Epithelial cell of esophagus (primary cell): ENCODE measurements at regions not wholly inside any gene's neighbourhood (a gene's known extent, or its start where the extent isn't known, plus 50 kb on each side); places are given as distances from the start of the nearest gene placed in this dataset.
A peak's percentile ranks its signal among the peaks of the same experiment; 100 is the strongest.

ENCODE experiments used
- DNase-seq: peaks from one replicate; pipeline ENCODE4 v3.0.0; 2010; ENCODE audit warnings: low read depth
- H3K4me3 ChIP-seq: 2 replicates; pipeline ENCODE4 v1.5.1; 2011; ENCODE audit warnings: mild to moderate bottlenecking, low read length, control low read depth
- TF ChIP-seq, protein P1 (sequence below): IDR thresholded peaks from 2 replicates; pipeline ENCODE4 v1.5.1; 2011; ENCODE audit warnings: low read depth, mild to moderate bottlenecking, low read length, control low read depth, inconsistent platforms; ENCODE audit not compliant: insufficient read depth; ENCODE audit errors: missing control alignments

DNA sequence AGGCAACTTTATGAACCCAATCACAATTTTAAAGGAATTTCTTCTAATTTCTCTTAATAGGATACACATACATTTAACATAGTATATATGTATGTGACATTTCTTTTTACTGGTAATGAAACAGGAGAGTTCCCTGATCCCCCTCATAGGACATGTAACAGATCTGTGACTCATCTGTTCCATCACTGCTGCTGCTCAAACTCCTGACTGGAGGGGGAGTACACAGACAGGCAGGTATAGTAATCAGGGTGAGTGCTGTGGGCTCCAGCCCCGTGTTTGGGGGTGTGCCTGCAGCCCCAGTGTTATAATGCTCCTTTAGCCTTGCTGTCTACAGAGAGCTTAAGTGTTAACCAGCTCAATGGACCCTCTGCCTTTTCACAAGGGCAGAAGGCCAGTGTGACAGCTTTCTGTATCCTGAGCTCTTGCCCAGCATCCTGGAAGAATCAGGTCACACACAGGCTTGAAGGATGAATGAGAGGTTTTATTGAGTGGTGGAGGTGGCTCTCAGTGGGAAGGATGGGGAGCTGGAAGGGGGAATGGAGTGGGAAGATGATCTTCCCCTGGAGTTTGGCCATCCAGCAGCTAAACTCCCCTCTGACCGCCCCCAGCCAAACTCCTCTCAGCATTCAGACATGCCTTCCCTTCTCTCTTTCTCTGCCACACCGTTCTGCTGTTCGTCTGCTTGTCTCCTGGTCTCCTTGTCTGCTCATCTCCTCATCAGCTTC is 161.3 kb downstream of the ZNF608 start:
- no peak overlapping the region for H3K4me3 ChIP-seq
- peak; percentile 32 for DNase-seq
- TF ChIP-seq, protein P1, sequence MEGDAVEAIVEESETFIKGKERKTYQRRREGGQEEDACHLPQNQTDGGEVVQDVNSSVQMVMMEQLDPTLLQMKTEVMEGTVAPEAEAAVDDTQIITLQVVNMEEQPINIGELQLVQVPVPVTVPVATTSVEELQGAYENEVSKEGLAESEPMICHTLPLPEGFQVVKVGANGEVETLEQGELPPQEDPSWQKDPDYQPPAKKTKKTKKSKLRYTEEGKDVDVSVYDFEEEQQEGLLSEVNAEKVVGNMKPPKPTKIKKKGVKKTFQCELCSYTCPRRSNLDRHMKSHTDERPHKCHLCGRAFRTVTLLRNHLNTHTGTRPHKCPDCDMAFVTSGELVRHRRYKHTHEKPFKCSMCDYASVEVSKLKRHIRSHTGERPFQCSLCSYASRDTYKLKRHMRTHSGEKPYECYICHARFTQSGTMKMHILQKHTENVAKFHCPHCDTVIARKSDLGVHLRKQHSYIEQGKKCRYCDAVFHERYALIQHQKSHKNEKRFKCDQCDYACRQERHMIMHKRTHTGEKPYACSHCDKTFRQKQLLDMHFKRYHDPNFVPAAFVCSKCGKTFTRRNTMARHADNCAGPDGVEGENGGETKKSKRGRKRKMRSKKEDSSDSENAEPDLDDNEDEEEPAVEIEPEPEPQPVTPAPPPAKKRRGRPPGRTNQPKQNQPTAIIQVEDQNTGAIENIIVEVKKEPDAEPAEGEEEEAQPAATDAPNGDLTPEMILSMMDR: no peak

DNA sequence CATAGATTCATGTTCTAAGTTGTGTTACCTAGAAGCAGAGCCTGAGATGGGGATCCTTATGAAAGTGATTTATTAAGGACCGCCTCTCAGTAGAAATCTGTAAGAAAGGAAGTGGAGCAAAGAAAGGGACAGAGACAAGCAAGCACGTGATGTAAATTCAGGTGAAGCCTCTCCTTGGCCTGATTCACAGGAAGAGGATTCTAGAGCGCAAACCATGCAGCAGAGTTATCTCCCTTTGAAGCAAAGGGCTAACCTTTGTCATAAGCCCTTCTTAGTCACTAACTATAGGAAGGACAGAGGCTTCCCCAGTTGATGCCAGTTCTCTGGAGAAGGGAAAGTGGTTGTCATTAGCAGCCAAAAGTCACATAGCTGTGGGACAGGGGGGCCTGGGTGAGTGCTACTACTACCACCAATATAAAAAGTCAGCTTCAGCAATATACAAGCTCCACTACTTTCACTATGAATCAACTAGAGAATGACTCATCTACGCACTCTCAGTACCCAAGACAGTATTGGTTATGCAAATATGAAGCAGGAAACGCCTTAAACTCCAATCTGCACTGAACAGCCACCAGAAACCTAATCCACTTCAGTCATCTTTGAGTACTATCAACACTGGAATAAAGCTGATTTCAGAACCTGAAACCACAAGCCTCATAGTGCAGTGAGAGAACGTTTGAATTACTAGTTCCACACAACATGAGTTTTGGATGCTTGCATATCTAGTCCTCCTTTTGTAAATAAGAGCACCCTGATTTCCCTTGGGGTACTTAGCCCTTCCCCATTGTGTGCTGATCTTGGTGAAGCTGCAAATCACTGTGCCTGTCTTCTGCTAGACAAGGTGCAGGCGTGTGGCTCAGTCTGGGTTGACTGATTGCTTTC is 162.7 kb downstream of the ZNF608 start:
- TF ChIP-seq, protein P1: no peak
- H3K4me3 ChIP-seq: no peak overlapping the region
- peak; percentile 92 for DNase-seq

DNA sequence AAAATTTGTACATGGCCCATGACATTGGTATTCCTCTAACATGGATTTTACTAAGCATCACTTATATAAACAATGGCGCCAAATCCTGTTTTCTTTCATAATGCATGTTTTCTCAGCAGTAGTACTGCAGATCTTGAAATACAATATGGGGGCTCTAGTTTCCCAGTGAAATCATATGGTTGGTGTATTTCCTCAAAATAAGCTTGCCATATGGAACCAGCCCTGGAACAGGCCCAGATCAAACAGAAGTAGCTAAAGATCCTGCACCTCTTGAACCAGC is 163.9 kb downstream of the ZNF608 start:
- DNase-seq: no peak
- TF ChIP-seq, protein P1: no peak
- H3K4me3 ChIP-seq: no peak overlapping the region

DNA sequence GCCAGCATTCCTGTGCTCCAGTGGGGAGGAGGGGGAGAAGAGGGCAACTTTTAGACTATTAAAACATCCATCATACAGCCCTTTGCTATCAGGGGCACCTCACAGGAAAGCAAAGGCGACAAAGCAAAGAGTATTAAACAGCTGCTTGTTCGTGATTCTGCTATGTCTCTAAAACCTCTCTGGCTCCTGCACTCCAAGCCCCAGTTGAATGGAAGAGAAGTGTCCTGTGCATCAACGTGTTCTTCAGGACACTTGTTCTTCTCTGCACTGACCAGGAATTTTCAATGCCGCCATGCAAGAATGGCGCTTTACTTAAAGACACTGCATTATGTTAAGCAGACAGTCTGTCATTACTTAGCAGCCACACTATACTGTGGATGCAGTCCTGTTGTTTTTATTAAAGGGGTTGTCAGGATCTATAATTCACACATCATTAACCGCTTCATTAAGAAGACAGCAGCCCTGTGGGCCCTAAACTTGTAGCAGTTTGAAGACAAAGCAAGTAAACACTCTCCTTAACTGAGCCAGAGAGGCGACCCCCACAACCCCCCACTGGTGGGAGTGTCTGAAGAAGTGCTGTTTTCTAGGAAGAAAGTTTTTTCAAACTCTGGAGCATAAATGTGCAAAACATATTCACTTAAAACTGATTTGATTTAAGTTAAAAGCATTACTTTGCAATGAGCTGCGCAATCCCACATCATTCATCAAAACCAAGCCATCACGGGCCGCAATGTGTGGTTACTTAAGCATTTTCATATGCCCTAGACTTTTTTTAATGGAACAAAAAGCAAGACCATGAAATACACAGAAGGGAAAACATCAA is 164.5 kb downstream of the ZNF608 start:
- TF ChIP-seq, protein P1: no peak
- no peak for DNase-seq
- H3K4me3 ChIP-seq: no peak overlapping the region

DNA sequence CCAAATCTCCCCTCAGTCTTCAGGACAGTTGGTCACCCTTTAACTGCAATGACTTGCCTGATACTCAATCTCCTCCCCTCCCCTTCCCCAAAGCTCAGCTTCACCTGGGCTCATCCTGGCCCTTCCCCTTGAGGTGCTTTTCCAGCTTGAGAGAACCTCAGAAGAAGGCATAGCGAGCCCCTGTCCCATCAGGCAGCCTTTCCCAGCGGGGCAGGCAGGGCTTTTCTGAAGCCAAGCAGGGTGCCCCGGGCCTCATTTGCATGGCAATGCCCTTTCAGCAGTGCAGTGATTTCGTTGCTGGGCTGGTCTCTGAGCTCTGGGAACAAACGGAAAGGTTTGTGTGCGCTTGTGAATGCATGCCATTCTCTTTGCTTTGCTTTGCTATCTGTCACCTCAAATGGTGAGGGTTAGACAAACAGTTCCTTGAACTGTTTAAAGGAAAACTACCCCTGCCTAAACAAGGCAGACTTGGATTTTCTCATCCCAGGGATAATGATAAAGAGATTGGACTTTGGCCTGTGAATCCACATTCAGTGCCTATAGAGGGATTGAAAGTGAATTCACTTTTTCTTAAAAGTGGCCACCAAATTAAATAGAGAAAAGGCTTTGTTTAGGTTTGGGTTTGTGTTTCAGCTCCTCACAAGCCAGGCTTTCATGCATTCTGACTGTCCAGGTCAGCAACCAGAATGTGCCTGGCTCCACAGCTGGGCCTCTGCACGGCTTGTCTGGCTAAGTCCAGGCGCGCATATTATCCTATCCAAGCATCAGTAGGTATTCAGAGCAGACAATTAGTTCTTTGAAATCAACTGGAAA is 165.3 kb downstream of the ZNF608 start:
- H3K4me3 ChIP-seq: no peak overlapping the region
- DNase-seq: no peak
- TF ChIP-seq, protein P1: no peak

DNA sequence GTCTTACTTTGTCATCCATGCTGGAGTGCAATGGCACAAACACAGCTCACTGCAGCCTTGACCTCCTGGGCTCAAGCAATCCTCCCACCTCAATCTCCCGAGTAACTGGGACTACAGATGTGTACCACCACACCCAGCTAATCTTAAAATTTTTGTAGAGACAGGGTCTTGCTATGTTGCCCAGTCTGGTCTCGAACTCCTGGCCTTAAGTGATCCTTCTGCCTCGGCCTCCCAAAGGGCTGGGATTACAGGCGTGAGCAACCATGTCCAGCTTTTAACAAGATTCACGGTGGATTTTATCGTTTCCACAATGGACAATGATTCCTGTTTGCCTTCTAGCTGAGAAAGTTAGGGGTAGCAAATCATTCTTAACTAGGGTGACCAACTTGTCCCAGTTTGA is 165.9 kb downstream of the ZNF608 start:
- DNase-seq: no peak
- TF ChIP-seq, protein P1: no peak

More for the DNA sequence above, 165.9 kb downstream of the ZNF608 start:
- H3K4me3 ChIP-seq: no peak overlapping the region
